ENCODE measurements at regions not wholly inside any gene's neighbourhood (a gene's known extent, or its start where the extent isn't known, plus 50 kb on each side); places are given as distances from the start of the nearest gene placed in this dataset.

DNA sequence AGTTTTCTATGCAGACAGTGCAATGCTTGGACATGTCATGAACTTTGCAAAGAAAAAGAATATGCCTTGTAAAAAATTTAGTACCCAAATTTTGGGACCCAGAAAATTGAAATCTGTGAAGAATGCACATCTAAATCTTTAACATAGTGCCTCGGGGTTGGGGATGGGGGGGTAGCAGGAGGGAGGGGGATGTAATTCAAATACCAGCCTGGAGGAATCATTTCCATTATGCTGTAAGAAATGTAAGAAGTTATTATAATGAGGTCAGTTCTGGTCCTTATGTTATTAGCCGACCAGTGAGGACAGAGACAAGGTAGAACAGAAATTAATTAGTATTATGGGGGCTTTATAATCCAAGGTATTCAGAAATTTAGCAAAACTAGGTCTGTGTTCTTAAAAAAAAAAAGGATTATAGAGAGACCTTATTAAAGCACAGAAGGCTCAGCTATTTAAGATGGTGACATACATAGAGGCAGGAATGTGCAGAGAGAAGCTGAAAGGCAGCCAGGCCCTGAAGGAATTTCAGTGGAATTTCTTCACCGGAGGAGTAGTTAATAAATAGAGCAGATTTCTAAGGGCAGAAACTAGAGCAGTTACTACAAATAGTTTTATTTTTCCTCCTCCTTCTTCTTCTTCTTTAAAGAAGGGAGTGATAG lies 89.0 kb upstream of the RBMS1 start:
- TF ChIP-seq, protein P1, sequence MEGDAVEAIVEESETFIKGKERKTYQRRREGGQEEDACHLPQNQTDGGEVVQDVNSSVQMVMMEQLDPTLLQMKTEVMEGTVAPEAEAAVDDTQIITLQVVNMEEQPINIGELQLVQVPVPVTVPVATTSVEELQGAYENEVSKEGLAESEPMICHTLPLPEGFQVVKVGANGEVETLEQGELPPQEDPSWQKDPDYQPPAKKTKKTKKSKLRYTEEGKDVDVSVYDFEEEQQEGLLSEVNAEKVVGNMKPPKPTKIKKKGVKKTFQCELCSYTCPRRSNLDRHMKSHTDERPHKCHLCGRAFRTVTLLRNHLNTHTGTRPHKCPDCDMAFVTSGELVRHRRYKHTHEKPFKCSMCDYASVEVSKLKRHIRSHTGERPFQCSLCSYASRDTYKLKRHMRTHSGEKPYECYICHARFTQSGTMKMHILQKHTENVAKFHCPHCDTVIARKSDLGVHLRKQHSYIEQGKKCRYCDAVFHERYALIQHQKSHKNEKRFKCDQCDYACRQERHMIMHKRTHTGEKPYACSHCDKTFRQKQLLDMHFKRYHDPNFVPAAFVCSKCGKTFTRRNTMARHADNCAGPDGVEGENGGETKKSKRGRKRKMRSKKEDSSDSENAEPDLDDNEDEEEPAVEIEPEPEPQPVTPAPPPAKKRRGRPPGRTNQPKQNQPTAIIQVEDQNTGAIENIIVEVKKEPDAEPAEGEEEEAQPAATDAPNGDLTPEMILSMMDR (IDR thresholded peaks at IDR 0.05) = no peak
- no peak for TF ChIP-seq POLR2A (IDR thresholded peaks at IDR 0.05)

Measured in Peyer's patch (tissue), 4 donors.